22Rv1 (cell line): ENCODE measurements at regions not wholly inside any gene's neighbourhood (a gene's known extent, or its start where the extent isn't known, plus 50 kb on each side); places are given as distances from the start of the nearest gene placed in this dataset.
"Not testable (repeated sequence)": the region's sequence is repeated elsewhere in the genome, so short reads cannot be mapped to it uniquely, and the experiment has no call there.

Experiments used
- H3K27ac ChIP-seq: fragments of 450-650 bp; 2 replicates; pipeline ENCODE4 v1.5.1; 2017
- ZFX ChIP-seq: fragments of 450-650 bp; IDR thresholded peaks from 2 replicates; pipeline ENCODE4 v1.6.1; 2017; ENCODE audit warnings: antibody characterized with exemption, borderline replicate concordance
- TF ChIP-seq, protein P1 (sequence below): fragments of 450-650 bp; IDR thresholded peaks from 2 replicates; pipeline ENCODE4 v1.5.1; 2017; ENCODE audit warnings: mild to moderate bottlenecking

DNA sequence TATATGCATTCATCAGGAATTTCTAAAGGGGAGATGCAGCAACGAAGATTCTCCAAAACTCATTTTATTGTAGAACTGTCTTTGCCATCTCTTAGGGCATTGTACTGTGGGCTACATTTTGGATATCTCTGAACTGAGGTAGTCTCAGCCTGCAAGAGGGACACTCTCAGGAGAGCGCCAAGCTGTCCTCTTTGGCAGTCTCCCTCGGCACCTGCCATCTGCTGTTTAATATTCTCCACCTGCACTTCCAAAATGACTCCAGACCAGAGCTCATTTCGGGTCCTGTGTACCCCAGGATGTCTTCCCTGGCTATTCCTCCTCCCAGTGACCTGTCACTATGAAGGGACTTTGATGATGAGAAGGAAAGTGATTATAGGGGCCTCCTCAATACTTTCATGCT, 356.3 kb upstream of the C1orf174 start:
- TF ChIP-seq ZFX, result no peak
- TF ChIP-seq, protein P1, sequence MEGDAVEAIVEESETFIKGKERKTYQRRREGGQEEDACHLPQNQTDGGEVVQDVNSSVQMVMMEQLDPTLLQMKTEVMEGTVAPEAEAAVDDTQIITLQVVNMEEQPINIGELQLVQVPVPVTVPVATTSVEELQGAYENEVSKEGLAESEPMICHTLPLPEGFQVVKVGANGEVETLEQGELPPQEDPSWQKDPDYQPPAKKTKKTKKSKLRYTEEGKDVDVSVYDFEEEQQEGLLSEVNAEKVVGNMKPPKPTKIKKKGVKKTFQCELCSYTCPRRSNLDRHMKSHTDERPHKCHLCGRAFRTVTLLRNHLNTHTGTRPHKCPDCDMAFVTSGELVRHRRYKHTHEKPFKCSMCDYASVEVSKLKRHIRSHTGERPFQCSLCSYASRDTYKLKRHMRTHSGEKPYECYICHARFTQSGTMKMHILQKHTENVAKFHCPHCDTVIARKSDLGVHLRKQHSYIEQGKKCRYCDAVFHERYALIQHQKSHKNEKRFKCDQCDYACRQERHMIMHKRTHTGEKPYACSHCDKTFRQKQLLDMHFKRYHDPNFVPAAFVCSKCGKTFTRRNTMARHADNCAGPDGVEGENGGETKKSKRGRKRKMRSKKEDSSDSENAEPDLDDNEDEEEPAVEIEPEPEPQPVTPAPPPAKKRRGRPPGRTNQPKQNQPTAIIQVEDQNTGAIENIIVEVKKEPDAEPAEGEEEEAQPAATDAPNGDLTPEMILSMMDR, result no peak
- H3K27ac ChIP-seq, result no peak overlapping the region

DNA sequence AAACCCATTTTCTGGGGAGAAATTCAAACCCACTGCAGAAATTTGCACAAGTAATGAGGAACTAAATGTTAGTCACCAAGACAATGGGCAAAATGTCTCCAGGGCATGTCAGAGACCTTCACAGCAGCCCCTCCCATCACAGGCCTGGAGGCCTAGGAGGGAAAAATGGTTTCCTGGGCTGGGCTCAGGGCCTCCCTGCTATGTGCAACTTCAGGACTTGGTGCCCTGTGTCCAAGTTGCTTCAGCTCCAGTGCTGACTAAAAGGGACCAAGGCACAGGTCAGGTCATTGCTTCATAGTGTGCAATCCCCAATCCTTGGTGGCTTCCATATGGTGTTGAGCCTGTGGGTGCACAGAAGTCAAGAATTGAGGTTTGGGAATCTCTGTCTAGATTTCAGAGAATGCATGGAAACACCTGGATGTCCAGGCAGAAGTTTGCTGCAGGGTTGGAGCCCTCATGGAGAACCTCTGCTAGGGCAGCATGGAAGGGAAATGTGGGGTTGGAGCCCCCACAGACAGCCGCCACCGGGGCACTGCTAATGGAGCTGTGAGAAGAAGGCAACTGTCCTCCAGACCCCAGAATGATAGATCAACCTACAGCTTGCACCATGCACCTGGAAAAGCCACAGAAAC, 358.2 kb upstream of the C1orf174 start:
- H3K27ac ChIP-seq, result not testable (repeated sequence)

DNA sequence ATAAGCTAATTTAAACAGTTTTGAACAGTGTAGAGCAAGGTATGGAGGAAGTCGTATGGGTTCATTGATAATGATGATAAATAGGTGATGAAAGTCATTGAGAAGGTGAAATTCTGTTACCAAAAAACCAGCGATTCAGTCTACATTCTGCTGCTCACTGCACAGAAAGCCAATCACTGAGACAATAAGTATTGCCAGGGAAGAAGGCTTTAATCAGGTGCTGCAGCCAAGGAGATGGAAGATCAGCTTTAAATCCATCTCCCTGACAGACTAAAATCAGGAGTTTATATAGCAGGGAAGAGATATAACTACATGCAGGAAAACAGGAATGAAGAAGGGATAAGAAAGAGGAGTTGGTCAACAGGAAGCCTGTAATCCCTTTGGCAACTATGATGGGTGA, 361.3 kb upstream of the C1orf174 start:
- no peak overlapping the region for H3K27ac ChIP-seq
- TF ChIP-seq, protein P1, result no peak
- TF ChIP-seq ZFX, result no peak

DNA sequence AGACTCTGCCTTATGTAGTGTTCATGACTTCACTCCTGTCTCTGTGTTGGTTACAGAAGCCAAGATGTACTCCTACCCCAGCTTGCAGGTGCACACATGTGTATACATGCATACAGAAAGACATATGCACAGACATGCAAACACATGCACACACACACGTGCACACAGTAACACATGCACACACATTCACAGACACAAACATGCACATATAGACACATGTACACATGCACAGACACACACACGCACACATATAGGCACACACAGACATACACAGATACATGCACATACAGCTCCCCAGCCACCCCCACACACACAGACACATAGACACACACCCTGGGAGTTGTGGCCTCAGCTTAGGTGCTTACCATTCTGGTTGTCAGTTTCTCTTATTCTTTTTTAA, 362.6 kb upstream of the C1orf174 start:
- H3K27ac ChIP-seq, result no peak overlapping the region
- no peak for TF ChIP-seq ZFX
- TF ChIP-seq, protein P1, result no peak

DNA sequence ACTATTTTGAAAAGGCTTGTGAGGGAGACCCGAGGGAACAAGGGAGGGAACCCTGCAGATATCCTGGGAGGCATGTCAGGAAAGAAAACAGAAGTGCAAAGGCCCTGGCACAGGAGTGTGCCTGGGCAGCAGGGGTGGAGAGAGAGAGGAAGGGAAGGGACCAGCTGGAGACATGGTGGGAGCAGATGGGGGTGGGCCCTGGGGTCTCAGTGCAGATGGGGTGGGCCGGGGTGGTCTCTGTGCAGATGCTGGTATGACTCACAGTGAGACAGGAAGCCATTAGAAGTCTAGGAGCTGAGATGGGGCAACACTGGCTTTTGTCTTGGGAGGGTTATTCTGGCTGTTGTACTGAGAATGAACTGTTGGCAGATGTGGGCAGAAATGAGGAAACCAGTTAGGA, 363.6 kb upstream of the C1orf174 start:
- no peak overlapping the region for H3K27ac ChIP-seq
- TF ChIP-seq ZFX, result no peak
- TF ChIP-seq, protein P1, result no peak

DNA sequence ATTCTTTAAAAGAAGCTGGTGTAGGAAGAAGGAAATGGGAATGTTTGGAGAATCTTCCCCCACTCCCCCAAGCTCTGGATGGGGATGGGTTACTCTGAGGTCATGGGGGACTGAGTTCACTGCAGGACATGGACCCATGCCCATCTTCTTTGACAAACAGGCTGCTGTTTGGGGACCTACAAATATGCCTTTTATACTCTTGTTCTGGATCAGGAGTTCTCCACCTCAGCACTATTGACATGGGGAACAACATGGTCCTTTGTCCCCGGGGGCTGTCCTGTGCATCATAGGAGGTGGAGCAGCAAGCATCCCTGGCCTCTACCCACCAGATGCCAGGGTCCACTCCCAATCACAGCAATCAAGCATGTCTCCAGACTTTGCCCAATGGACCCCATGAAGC, 365.8 kb upstream of the C1orf174 start:
- H3K27ac ChIP-seq, result no peak overlapping the region
- TF ChIP-seq, protein P1, result no peak
- TF ChIP-seq ZFX, result no peak

DNA sequence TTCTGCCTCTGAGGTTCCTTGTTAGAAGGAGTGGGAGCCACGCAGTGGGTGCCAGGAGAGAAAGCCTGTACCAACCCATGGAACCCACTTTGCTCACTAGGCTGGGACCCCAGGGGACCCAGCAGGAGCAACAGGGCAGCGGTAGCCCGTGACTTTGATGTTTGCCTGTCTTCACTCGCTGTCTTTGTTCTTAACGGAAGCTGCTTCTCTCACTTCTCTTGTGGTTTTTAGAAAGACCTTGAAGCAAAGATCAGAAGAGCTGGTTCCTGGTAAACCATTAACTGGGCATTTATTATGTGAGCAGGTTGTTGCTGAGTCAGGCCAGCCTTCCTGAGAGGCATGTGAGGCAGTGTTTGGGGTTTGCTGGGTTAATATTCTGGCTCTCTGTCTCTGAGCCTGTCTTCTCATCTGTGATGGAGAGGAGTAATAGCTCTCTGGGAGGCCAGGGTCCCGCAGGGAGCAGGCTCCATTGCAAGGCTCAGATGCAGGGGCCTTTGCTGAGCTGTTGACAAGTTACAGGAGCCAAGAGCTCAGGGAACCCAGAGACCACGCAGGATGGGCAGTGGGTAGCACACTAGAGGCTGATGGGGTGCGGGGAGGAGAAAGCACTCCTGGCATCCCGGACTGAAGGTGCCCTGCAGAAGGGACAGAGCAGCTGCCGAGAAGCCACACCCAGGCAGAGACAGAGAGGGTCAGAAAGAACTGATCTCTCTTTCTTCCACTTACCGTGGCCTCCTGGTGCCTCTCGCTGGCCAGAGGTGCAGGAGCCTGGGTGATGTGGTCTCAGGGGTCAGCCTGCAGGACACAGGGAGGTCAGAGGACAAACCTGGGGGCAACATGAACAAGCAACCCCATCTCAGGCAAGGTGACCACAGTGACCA, 367.5 kb upstream of the C1orf174 start:
- TF ChIP-seq ZFX, result no peak
- TF ChIP-seq, protein P1, result no peak
- H3K27ac ChIP-seq, result no peak overlapping the region
